HCT116 (cell line): ENCODE measurements at regions not wholly inside any gene's neighbourhood (a gene's known extent, or its start where the extent isn't known, plus 50 kb on each side); places are given as distances from the start of the nearest gene placed in this dataset.
A peak's percentile ranks its signal among the peaks of the same experiment; 100 is the strongest.

Source experiments
- CTCF ChIP-seq, 3 experiments: fragments of 200-600 bp in 1 of 3; sonication (generic) in 1 of 3; IDR thresholded peaks in 2 of 3; conservative IDR thresholded peaks in 1 of 3; 2 replicates each; pipeline ENCODE4 v1.5.1; 2012 to 2017; ENCODE audit warnings: low read depth in 2 of 3, low read length in 2 of 3, antibody characterized with exemption in 1 of 3, borderline replicate concordance in 1 of 3, control low read depth in 1 of 3, mild to moderate bottlenecking in 1 of 3, mixed read lengths in 1 of 3, mixed run types in 1 of 3, moderate library complexity in 1 of 3; ENCODE audit not compliant: insufficient read depth in 1 of 3
- POLR2A ChIP-seq: IDR thresholded peaks from 2 replicates; pipeline ENCODE4 v1.7.0; 2011; ENCODE audit warnings: borderline replicate concordance; ENCODE audit not compliant: insufficient read depth, insufficient read length; ENCODE audit errors: extremely low read depth

GRCh38 chr20:33929917-33930316 is 63.8 kb upstream of the RALY start:
- TF ChIP-seq CTCF (IDR thresholded peaks at IDR 0.05 in 2 of 3, conservative IDR thresholded peaks at IDR 0.05 in 1 of 3; ENCODE audit: borderline replicate concordance in 1 of 3, insufficient read depth in 1 of 3, low read depth in 2 of 3, low read length in 2 of 3) (0 out of 6 replicates have a peak, but pooled peaks of 1 of the 3 experiments have one; percentile 1), POLR2A (no peak)
